GM21529 (cell line): ENCODE measurements at regions not wholly inside any gene's neighbourhood (a gene's known extent, or its start where the extent isn't known, plus 50 kb on each side); places are given as distances from the start of the nearest gene placed in this dataset.

Experiments used
- ATAC-seq: cut with Tn5 transposase; IDR thresholded peaks from one replicate; pipeline ENCODE4 v1.9.1; 2021; ENCODE audit not compliant: unreplicated experiment

DNA sequence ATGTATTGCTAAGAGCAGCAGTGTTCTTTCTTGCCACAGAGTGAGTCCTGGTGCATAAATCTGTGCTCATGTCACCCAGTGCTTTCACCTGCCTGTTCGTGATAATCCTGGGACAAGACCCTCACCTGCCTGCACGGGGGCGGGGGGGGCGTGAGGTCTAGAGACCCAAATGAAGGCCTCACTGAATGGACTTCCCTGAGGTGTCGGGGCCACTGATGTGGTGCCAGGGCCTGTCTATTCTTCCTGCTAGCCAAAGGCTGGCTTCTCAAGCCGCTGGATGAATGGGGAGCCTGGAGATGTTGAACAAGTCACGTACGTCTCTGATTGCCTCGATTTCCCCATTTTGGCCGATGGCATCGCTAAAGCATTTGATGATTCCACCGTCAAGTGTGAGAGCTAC is 118.8 kb upstream of the IRF2BP2 start:
- ATAC-seq, result no peak

DNA sequence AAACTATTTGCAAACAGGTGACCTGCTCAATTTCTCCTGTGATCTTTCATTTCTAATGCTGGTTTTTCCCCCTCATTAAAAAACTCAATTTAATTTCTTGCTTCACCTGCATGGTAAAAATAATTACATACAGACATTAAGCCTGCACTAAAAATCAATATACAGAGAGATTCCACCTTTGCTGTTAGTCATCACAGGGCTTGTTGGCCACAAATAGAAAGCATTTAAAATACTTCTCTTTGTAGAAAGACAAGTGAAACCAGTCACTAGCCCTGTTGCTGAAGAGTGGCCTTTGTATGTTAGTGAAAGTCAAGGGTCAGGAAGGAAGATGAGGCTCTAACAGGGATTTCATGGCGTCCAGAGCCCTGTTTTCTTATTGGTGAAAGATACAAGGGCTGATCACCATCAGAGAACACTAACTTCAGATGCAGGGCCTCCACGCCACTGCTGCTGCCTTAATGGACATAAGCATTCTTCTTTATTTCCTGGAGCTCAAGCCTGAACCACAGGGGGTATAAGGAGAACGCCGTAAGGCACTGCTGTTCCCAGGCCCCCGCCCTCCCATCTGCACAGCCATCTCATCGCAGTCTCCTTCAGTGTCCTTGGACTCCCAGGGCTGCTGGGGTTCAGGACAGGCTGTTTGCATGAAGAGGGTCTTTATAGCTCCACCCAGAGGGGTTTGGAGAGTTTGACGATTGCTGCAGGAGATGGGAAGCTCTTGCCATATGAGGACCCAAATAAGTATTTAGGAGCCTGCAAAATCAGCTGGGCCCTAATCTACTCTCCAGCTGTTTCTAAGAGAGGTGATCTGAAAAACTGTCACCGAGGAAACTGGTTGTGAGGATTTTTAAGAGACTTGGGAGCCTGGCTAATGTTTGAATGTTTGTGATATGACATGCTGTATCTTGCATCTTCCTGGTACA is 117.3 kb upstream of the IRF2BP2 start:
- ATAC-seq, result peak; percentile 32

DNA sequence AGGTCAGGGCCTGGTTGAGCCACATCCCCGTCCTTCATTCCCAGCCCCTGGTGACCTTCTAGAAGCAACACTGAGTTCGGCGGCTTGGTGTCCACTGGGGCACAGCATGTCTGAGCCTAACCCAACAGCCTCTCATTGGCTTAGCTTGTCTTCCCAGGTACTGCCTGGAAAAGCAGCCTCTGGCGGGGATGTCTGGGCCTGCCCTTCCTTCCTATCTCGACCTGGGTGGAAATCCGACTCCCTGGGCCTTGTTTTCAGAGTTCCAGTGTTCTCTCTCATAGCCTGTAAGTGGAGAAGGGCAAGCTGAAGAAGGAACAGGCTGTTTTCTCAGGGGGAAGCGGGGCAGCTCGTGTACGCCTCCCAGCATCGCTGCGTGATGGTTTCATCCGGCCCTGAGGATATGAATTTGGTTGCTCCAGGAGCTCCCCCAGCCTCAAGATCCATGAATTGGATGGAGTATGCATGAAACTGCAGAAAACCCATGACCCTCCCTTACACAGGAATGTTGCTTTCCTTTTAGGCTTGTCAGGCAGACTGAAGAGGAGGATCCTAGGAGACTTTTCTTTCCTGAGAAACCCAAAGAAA is 116.5 kb upstream of the IRF2BP2 start:
- ATAC-seq, result no peak

DNA sequence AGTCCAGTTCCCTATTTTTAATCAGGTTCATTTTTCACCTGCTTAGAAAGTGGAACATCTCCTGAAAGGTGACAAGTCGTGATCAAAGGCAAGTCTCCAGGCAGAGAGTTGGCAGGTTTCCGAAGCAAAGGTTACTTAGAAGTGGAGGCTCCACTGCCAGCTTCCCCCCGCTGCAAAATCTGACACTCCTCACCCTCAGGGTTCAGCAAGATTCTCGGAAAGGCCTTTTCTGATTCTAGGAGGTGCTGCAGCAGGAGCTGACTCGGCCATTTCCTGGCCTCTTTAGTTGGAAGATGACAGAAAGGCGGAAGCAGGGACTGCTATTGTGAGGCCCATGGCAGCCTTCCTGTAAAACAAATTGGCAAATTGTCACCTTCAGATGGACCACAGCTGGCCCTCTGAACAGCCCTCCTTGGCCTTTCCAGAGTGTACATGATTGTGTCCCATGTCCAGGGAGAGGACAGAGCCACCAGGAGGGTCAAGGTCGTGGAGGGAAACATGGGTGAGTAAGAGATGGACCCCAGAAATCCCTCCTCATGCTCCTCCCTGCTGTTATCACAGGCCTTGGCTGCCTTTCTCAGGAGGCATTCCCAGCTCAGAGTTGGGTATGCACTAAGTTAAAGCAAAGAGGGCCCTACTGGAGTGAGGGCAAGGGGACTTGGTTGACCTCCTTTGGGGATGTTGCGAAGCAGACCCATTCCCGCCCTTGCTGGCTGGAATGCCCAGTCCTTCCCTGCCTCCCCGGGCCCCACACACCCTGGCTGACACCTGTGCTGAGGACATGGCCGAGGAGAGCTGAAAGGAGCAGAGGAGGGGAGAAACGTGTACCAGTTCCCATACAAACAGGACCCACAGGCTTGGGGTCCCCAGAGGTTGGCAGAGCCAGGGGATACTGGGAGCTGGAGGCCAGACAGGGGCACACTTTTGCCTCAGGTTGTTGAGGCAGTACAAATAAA is 115.5 kb upstream of the IRF2BP2 start:
- no peak for ATAC-seq

DNA sequence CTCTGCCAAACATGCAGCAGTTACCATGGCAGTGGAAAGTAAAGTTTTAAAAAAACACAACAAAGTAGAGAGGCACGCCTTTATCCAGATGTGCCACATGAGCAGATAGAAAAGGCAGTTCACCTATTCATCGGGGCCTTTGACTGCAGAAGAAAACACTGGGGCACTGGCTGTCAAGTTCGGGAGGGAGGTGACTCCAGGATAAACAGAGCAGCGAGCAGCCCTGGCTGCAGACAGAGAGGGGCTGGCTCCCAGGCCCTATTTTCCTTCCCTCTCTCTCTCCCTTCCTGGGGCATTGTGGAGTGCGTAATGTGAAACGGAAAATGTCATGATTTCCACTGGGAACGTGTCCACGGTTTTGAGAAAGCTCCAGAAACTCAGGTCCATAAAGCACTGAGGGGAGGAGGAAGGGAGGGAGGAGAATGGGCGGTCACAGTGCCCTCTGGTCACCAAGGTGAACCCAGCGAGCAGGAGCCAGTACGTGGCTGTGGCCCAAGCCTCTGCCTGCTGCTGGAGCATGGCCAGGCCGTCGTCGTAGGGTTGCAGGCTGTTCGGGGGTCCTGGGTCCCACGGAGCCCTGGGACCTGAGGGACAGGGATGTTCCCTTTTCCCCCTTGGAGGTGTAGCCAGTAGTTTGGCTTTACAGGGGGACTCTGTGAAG is 114.7 kb upstream of the IRF2BP2 start:
- ATAC-seq, result peak; percentile 21

DNA sequence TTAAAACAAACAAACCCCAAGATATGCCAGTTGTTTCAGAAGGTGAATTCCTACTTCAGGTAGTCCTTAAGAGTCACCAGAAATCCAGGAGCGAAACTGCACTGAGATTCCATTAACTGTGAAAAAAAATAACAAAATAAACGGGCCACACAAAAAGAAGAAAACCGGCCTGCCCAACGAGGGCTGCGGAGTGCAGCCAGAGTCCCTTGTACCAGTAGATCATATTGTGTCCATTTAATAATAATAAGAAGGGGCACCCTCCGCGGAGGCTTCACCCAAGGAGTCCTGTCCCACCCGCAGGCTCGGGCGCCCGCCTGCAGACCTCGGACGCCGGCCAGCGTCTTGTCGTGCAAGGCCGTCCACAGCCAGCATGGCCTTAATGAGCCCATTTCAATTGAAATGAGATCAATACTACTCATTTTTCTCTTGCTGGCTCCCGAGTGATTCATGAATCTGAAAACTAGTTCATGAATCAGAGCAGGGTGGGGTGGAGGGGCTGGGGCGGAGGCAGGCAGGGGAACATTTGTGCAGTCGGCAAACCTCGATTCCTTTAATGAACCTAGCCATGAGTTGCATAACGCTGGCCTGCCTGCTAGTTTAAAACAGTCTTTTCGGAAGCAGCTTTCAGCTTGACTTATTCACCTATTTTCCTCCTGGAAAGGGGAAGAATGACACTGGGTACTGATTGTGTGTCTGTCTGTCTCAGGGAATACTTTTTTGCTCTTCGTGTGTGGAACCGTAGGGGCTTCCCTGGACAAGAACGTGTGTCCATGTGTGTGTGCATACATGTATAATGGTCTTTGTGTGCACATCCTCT is 113.1 kb upstream of the IRF2BP2 start:
- no peak for ATAC-seq

DNA sequence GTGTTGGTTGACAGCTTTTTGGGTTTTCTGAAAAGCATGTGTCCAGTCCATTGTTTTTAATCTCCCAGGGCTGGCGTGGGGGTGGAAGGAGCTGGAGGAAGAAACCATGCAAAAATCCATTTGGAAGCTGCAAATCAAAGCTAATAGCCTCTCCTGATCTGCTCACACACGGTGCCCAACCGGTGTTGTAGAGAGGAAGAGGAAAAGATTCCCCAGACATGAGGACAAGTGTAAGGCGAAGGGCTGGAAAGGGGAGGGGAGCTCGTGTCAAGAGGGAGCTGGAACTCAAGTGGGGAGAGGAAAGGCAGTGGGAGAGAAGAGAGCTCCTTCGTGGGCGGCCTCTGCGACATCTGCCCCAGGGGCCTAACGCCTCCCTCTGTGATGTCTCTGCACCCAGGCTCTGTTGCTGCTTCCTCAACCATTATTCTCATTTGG is 112.3 kb upstream of the IRF2BP2 start:
- ATAC-seq, result no peak

DNA sequence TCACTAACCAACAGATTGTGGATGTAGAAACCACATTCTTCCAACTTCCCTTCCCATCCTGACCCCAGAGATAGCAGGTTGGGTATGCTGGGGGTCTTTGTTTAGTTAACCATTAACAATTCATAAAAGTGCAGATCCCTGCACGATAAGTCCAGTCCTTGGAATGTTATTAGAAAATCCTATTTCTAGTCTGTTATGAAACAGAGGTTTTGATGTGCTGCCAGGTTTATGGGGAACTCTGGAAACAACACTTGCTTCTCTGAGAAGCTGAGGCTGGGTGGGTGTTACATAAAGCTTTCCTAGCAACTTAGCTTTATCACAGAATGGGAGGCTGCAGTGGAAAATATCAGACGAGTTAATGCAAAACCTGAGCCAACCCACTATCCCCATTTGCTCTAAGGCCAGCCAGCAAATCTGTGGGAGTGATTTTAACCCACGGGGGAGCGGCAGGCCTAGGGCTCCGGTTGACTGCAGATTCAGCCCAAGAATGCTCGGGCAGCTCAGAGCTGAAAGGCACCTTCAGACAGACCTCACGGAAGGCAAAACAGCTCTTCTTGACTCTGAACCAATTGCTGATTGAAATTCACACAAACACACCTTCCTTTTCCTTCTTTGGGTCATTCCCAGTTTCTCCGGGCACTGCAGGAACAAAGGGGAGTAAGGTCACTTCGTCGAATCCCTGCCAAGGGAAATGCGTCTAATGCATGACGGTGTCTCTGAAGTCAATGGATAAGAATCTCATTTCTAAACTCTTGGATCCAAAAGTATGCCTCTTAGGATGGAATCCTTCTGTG is 111.7 kb upstream of the IRF2BP2 start:
- no peak for ATAC-seq

DNA sequence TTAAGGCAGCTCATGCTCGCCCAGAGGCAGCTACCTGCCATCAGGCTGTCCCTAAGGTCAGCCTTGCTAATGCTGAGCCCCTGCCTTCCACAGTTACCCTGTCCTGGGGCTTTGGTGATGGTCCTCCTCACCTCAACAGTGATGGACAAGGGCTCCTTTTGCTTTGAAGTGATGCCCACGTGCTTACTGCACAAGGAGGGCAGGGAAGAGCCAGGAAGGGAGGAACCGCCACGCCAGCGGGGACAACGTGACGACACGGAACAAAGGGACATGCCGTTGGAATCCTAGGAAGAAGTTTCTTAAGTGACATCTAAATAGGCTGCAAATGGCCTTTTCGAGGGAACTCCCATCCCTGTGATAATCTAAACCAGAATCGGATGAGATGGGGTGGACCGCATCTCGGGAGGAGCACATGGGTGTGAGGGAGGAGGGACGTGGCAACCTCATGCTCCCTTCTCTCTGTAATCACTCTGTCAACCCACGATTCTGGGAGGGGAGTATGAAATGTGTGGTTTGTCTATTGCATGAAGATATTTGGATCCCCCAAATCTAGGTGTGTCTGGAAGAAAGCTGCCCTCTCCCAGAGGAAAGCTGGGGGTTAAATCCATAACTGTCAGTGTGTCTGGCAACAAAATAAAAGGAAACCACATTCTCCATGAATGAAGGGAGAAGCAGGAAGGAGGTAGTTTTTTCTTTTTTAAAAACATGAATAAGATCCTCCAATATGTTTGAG is 110.9 kb upstream of the IRF2BP2 start:
- ATAC-seq, result no peak

DNA sequence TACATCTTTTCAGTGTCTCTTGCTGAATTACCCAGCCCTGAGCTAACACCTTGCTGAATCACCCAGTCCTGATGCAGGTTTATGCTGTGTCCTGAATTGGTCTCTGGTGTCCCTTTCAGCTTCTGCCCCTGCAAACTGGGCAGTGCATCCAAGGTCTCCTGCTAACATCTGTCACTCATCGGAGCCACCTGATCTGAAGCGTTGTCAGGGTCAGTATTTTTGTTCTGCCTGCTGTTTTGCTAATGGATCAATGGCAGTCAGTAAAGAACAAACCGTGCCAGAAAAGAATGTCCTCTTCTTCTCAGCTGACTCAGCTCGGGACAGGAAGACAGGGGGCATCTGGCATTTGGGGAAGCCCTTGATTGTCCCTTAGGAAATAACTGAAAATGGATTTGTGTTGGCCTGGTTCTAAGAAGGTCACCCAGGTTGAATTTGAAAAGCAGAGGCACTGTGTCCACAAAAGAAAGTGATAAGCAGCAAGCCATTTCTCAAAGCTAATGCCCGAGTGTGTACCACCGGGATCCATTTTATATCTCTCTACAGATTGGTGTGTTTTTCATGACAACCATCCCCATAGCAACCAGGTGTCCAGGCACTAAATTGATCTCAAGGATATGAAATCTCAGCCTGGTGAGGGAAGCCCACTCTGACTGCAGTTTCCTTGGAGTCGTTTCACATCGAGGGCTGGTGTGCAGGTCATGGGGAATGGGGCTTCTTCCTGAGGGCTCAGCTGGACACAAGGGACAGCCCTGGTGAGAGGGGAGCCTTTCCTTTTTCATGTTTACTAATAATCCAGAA is 109.7 kb upstream of the IRF2BP2 start:
- no peak for ATAC-seq

DNA sequence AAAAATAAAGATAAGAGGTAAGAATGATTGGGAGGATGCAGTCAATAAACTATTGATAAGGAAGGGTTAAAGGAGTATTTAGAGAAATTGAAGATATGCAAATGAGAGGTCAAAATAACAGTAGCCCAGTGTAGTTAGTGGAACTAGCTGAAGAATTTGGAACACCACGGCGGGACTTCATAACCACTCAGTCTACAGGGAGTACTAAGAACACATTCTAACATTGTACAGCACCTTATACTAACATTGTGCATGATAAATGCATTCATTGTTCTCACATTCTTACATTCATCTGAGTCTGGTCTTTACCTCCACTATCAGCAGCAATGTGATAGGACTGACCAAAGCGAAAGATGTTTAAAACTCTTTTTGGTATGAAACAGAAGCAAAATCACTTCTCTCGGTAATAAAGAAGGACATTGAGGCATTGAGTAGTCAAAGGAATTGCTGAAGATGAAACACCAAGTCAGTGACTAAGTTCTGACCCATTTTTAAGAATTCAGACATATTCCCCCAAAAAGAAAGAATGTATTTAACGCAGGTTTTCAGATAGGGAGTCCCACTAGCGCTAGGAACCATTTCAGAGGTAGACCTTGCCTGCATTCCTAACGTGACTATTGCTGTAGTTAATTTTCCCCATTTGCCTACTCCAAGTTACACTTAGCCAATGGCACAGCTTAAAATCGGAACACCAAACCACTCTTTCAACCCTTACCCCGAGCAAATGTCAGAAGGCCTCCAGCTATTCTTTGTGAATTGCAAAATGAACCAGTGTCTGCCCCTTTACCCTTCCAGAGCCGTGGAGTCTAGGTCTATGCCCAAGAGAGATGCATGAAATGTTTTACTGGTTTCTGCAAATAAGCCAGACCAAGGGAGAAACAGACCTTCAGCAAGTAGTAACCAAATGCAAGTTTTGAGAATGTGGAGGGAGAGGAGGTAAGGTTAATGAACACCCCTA is 108.8 kb upstream of the IRF2BP2 start:
- ATAC-seq, result no peak

DNA sequence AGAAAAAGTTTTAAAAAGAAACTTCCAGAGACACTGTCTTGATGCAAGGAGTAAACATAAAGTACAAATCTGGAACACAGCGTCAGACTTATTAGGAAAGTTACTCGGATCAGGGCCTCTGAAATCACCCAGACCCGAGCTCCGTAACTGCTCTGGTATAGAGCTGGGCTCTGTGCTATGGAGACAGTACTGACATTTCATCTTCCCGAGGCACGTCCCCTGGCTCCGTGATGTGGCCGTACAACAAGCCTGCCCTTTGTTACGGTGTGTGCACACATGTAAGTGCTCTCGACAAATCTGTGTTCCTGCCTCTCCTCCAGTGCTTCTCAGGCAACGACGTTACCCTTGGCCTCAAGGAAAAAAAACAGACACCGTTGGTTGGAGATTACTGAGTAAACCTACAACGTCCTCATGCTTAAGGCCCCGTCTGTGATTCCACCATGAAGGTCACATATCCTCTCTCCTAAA is 107.0 kb upstream of the IRF2BP2 start:
- no peak for ATAC-seq

DNA sequence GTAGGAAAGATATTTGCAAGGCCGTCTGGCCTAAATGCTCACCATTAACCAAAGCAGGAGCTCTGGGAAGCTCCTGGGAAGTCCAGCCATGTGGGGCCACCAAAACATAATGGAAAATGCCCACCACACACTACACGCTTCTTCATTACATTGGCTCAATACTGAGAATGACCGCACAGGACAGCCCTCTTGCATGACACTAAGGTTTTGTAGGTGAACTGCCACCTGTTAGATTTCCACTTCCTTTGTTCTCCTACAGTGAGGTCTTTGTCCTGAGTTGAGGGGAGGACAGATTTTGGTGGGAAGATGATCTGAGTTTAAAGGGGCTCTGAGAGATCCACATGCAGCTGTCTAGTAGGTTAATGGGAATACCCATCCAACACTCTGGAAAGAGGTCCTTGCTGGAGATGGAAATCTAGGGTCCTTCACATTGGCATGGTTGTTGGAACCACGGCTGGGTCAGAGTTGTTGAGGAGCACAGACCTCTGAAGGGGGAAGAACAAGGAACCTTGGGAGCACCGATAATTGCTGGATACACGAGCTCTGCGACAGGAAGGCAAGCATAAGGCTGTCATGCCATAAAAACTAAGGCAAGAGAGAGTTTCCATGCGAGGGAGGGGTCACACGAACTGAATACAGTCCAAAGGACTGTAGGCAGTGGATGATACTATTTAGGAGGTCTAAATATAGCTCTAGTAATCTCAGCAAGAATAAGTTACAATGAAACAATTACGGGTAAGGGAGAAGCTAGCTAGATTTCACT is 105.5 kb upstream of the IRF2BP2 start:
- no peak for ATAC-seq

DNA sequence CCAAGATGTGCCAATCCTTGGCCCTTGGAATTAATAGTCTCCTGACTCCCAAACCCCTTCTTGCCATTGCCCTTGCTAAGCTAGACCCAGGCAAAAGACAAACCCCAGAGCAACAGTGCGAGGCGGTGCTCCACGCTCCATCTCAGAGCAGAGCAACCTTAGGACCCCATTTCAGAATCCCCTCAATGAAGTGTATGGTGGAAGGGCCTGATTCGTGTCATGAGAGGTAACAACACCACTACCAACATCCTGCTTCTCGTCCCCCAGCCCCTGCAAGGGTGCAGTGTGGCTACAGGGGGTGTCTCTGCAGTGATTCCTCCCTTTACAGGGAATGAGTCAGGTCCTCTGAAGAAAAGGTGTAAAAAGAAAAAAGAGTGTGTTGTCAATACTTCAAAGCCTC is 103.9 kb upstream of the IRF2BP2 start:
- ATAC-seq, result no peak

DNA sequence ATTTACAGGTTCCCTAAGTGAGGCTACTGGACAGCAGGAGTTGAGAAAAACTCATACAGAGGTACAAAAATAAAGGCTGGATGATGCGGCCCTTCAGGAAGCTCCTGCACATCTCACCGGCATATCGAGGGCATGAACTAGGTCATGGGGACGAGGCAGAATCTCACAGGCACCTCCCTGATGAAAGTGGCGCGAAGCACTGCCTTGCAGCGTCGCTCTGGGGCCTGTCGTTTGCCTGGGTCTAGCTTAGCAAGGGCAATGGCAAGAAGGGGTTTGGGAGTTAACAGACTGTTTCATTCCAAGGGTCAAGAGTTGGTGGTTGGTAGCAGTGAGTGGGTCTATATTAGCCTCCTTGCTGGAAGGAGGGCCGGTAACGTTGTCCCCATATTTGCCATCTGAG is 103.5 kb upstream of the IRF2BP2 start:
- ATAC-seq, result no peak

DNA sequence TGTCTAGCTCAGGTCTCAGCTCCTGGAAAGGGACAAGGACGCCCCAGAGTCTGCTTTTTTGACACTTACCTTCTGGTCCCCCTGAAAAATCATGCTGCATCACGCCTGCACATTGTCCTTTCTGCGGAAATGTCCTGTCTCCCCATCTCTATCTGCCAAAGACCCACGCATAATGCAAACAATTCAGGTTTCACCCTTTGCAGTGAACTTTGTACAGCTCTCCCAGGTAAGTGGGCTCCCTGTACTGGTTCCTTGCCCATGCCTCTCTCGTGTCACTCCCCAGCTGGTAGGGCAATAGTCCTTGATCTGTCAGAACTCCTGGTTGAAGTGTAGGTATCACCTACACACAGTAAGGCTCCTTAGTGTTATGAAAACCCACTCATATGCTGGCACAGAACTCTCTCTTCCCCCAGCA is 102.9 kb upstream of the IRF2BP2 start:
- no peak for ATAC-seq
